HEK293T (cell line): ENCODE measurements at regions not wholly inside any gene's neighbourhood (a gene's known extent, or its start where the extent isn't known, plus 50 kb on each side); places are given as distances from the start of the nearest gene placed in this dataset.

Source experiments
- ARNT ChIP-seq: fragments of 450-650 bp; IDR thresholded peaks from 2 replicates; pipeline ENCODE4 v1.6.1; 2017; ENCODE audit warnings: mild to moderate bottlenecking
- BHLHE40 ChIP-seq: fragments of 450-650 bp; IDR thresholded peaks from 2 replicates; pipeline ENCODE4 v1.6.1; 2016; ENCODE audit warnings: mild to moderate bottlenecking, moderate library complexity, borderline replicate concordance
- ELF4 ChIP-seq: fragments of 450-650 bp; IDR thresholded peaks from 2 replicates; pipeline ENCODE4 v1.6.1; 2017; ENCODE audit warnings: antibody characterized with exemption
- FOXK2 ChIP-seq: fragments of 450-650 bp; IDR thresholded peaks from 2 replicates; pipeline ENCODE4 v1.6.1; 2016; ENCODE audit warnings: mild to moderate bottlenecking
- FOXM1 ChIP-seq: fragments of 450-650 bp; IDR thresholded peaks from 2 replicates; pipeline ENCODE4 v1.6.1; 2017; ENCODE audit warnings: mild to moderate bottlenecking, borderline replicate concordance
- HDGF ChIP-seq: fragments of 450-650 bp; IDR thresholded peaks from 2 replicates; pipeline ENCODE4 v1.6.1; 2017; ENCODE audit warnings: antibody characterized with exemption, borderline replicate concordance
- L3MBTL2 ChIP-seq: fragments of 450-650 bp; conservative IDR thresholded peaks from 2 replicates; pipeline ENCODE4 v1.6.1; 2016; ENCODE audit warnings: mild to moderate bottlenecking
- NFRKB ChIP-seq: fragments of 450-650 bp; IDR thresholded peaks from 2 replicates; pipeline ENCODE4 v1.6.1; 2016; ENCODE audit warnings: mild to moderate bottlenecking, moderate library complexity
- SP1 ChIP-seq: fragments of 450-650 bp; IDR thresholded peaks from 2 replicates; pipeline ENCODE4 v1.6.1; 2017
- SUZ12 ChIP-seq: fragments of 450-650 bp; IDR thresholded peaks from 2 replicates; pipeline ENCODE4 v1.6.1; 2016; ENCODE audit warnings: mild to moderate bottlenecking
- TARDBP ChIP-seq: fragments of 450-650 bp; IDR thresholded peaks from 2 replicates; pipeline ENCODE4 v1.6.1; 2016
- ZNF384 ChIP-seq: fragments of 450-650 bp; IDR thresholded peaks from 2 replicates; pipeline ENCODE4 v1.6.1; 2016
- TF ChIP-seq, protein P1 (sequence below): fragments of 450-650 bp; IDR thresholded peaks from 2 replicates; pipeline ENCODE4 v1.6.1; 2016

DNA sequence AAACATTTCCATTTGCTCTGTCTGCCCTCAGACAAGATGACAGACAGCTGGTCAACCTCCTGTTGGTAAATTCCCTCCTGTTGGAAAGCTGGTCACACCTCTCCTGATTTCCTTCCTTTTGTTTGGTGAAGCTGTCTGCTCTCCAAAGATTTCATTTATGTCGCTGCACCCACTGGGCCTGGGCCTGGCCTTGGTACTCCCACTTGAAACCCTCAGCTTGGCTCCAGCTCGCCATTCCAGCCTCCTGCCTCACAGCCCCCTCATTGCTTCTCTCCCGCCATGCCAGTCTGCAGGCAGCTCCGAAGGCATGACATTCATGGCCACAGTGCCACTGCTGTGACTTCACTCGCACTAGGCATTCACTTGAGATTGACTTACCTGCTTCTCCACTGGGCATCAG, 451.8 kb downstream of the VRK1 start:
- TF ChIP-seq HDGF: no peak
- no peak for TF ChIP-seq SUZ12
- no peak for TF ChIP-seq ZNF384
- TF ChIP-seq SP1: no peak
- TF ChIP-seq TARDBP: no peak
- no peak for TF ChIP-seq BHLHE40
- no peak for TF ChIP-seq FOXM1
- TF ChIP-seq ARNT: no peak
- TF ChIP-seq, protein P1, sequence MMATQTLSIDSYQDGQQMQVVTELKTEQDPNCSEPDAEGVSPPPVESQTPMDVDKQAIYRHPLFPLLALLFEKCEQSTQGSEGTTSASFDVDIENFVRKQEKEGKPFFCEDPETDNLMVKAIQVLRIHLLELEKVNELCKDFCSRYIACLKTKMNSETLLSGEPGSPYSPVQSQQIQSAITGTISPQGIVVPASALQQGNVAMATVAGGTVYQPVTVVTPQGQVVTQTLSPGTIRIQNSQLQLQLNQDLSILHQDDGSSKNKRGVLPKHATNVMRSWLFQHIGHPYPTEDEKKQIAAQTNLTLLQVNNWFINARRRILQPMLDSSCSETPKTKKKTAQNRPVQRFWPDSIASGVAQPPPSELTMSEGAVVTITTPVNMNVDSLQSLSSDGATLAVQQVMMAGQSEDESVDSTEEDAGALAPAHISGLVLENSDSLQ: no peak
- no peak for TF ChIP-seq ELF4
- no peak for TF ChIP-seq NFRKB
- TF ChIP-seq FOXK2: no peak
- no peak for TF ChIP-seq L3MBTL2
